ENCODE measurements at regions not wholly inside any gene's neighbourhood (a gene's known extent, or its start where the extent isn't known, plus 50 kb on each side); places are given as distances from the start of the nearest gene placed in this dataset.
"Not testable (repeated sequence)": the region's sequence is repeated elsewhere in the genome, so short reads cannot be mapped to it uniquely, and the experiment has no call there.

DNA sequence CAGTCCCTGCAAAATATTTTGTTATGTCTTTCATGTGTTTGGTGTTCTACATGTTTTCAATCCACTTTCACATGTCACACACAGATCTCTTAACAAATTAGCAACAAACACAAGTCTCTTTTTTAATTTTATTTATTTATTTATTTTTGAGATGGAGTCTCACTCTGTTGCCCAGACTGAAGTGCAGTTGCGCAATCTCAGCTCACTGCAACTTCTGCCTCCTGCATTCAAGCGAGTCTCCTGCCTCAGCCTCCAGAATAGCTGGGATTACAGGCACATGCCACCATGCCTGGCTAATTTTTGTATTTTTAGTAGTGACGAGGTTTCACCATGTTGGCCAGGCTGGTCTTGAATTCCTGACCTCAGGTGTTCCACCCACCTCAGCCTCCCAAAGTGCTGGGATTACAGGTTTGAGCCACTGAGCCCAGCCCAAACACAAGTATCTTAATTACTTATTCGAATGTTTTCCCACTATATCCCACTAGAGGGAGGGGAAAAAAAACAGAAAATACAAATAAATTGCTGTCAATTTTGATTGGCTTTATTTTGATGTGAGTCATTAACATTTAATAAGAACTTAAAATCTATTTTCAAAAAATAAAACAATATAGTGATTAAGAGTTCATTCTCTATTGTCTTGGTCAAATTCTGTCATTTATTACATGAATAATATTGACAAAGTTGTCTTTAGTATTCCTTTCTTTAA, 1641.0 kb upstream of the CELF4 start:
- WGBS, 2 experiments (ENCODE audit: insufficient coverage in 1 of 2, insufficient read length in 1 of 2), result 88 to 93% methylated on average over 2 to 4 of the region's 4 CpGs

DNA sequence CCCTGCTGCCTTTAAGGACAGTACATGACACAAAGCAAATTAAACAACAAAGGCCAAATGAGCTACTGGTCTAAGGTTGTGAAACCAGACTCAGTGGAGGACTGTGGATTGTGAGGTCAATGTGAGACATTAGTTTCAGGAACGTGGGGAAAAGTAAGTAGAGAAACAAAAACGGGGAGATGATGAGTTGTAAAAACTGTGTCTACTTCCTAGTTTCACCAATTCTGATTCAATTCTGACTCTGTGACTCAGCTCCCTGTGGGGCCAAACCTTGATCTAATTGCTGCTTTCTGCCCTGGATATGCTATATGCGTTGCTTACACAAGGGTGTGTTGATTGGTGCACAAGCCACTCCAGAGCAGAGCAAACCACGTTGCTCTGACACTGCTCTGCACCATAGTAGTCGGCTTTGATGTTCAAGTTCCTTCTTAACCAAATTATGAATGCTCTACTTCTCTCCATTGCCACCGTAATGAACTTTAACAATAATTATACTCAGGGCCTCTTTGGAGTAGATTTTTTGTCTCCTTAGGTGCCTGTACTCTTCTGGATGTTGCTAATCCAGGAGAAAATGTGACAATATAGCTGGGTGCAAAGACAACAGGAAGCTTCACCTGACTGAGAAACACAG, 1640.1 kb upstream of the CELF4 start:
- H3K36me3 Mint-ChIP-seq (ENCODE audit: low read depth), result no peaks in the 10 kb centered on the region
- Histone ChIP-seq H3K36me3 (ENCODE audit: control insufficient read depth, insufficient read depth, low read length) (no peaks in the 10 kb centered on the region), H3K9ac (ENCODE audit: extremely low read depth, low read length, poor library complexity, severe bottlenecking) (no peak overlapping the region), H3K27ac (ENCODE audit: low read depth, low read length) (no peak overlapping the region), H3K27me3 (ENCODE audit: control insufficient read depth, insufficient read depth, low read length, poor library complexity, severe bottlenecking) (no peaks in the 10 kb centered on the region), H3K4me1 (ENCODE audit: control insufficient read depth, insufficient read depth, low read length) (no peaks in the 10 kb centered on the region), H3K4me3 (ENCODE audit: low read length) (no peak overlapping the region), H3K9me3 (ENCODE audit: control insufficient read depth, low read length) (no peaks in the 10 kb centered on the region)
- 87 to 89% methylated on average over 3 to 6 of the region's 6 CpGs for WGBS, 2 experiments (ENCODE audit: insufficient coverage in 1 of 2, insufficient read length in 1 of 2)
- no peaks in the 10 kb centered on the region for H3K27me3 Mint-ChIP-seq (ENCODE audit: insufficient read depth)
- H3K27ac Mint-ChIP-seq, result no peak overlapping the region
- no peak overlapping the region for H3K4me3 Mint-ChIP-seq
- no peak for DNase-seq
- H3K4me1 Mint-ChIP-seq, result peaks cover 13% of the 10 kb centered on the region
- no peaks in the 10 kb centered on the region for H3K9me3 Mint-ChIP-seq
- TF ChIP-seq, protein P1, sequence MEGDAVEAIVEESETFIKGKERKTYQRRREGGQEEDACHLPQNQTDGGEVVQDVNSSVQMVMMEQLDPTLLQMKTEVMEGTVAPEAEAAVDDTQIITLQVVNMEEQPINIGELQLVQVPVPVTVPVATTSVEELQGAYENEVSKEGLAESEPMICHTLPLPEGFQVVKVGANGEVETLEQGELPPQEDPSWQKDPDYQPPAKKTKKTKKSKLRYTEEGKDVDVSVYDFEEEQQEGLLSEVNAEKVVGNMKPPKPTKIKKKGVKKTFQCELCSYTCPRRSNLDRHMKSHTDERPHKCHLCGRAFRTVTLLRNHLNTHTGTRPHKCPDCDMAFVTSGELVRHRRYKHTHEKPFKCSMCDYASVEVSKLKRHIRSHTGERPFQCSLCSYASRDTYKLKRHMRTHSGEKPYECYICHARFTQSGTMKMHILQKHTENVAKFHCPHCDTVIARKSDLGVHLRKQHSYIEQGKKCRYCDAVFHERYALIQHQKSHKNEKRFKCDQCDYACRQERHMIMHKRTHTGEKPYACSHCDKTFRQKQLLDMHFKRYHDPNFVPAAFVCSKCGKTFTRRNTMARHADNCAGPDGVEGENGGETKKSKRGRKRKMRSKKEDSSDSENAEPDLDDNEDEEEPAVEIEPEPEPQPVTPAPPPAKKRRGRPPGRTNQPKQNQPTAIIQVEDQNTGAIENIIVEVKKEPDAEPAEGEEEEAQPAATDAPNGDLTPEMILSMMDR (conservative IDR thresholded peaks at IDR 0.05), result no peak

More for the DNA sequence above, 1641.0 kb upstream of the CELF4 start:
- H3K27me3 Mint-ChIP-seq (ENCODE audit: insufficient read depth); H3K9ac ChIP-seq (ENCODE audit: extremely low read depth, low read length, poor library complexity, severe bottlenecking); H3K9me3 ChIP-seq (ENCODE audit: control insufficient read depth, low read length); H3K36me3 ChIP-seq (ENCODE audit: control insufficient read depth, insufficient read depth, low read length); H3K9me3 Mint-ChIP-seq; DNase-seq; H3K4me3 Mint-ChIP-seq; H3K4me3 ChIP-seq (ENCODE audit: low read length); H3K36me3 Mint-ChIP-seq (ENCODE audit: low read depth); H3K4me1 ChIP-seq (ENCODE audit: control insufficient read depth, insufficient read depth, low read length); H3K27ac ChIP-seq (ENCODE audit: low read depth, low read length); H3K27ac Mint-ChIP-seq; H3K27me3 ChIP-seq (ENCODE audit: control insufficient read depth, insufficient read depth, low read length, poor library complexity, severe bottlenecking): not testable (repeated sequence)
- TF ChIP-seq, protein P1 (conservative IDR thresholded peaks at IDR 0.05), result peak; percentile 56
- H3K4me1 Mint-ChIP-seq, result peaks cover 14% of the 10 kb centered on the region

DNA sequence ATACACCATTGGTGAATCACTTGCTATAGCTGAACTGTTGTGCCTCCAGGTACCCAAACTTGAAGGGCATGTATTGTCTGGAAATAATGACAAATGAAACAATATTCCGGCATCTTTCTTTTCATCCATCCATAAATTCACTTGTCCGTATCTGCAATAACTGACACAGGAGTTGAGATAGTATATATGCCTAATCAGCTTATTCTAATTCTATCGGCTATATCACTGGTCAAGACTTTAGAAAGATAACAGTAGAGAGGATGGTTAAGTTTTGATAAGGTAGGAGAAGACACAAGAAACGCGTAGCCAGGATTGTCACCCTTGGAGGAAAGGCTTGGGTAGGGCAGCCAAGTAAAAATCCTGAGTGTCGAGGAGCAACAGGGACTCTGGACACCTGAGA, 1634.6 kb upstream of the CELF4 start:
- no peaks in the 10 kb centered on the region for H3K9me3 Mint-ChIP-seq
- 94 to 97% methylated on average over 3 to 5 of the region's 6 CpGs for WGBS, 2 experiments (ENCODE audit: insufficient coverage in 1 of 2, insufficient read length in 1 of 2)
- no peak overlapping the region for H3K27ac Mint-ChIP-seq

More for the DNA sequence above, 1634.6 kb upstream of the CELF4 start:
- H3K27me3 ChIP-seq (ENCODE audit: control insufficient read depth, insufficient read depth, low read length, poor library complexity, severe bottlenecking), result no peaks in the 10 kb centered on the region
- H3K4me3 ChIP-seq (ENCODE audit: low read length), result no peak overlapping the region
- no peaks in the 10 kb centered on the region for H3K4me1 ChIP-seq (ENCODE audit: control insufficient read depth, insufficient read depth, low read length)
- H3K27ac ChIP-seq (ENCODE audit: low read depth, low read length), result no peak overlapping the region
- no peaks in the 10 kb centered on the region for H3K36me3 ChIP-seq (ENCODE audit: control insufficient read depth, insufficient read depth, low read length)
- TF ChIP-seq, protein P1 (conservative IDR thresholded peaks at IDR 0.05), result no peak
- H3K36me3 Mint-ChIP-seq (ENCODE audit: low read depth), result no peaks in the 10 kb centered on the region
- H3K4me3 Mint-ChIP-seq, result no peak overlapping the region
- no peak for DNase-seq
- no peaks in the 10 kb centered on the region for H3K27me3 Mint-ChIP-seq (ENCODE audit: insufficient read depth)
- H3K9me3 ChIP-seq (ENCODE audit: control insufficient read depth, low read length), result no peaks in the 10 kb centered on the region
- H3K9ac ChIP-seq (ENCODE audit: extremely low read depth, low read length, poor library complexity, severe bottlenecking), result no peak overlapping the region
- peaks cover 21% of the 10 kb centered on the region for H3K4me1 Mint-ChIP-seq

Measured in endodermal cell (in vitro differentiated cells).